ENCODE measurements at regions not wholly inside any gene's neighbourhood (a gene's known extent, or its start where the extent isn't known, plus 50 kb on each side); places are given as distances from the start of the nearest gene placed in this dataset.

GRCh38 chr14:101469382-101470247, 91.7 kb upstream of the DIO3 start:
- no peak for TF ChIP-seq CTCF (IDR thresholded peaks at IDR 0.05)
- no peak for TF ChIP-seq POLR2A (IDR thresholded peaks at IDR 0.05)
- H3K27ac ChIP-seq, result no peak overlapping the region
- H3K4me3 ChIP-seq, result no peak overlapping the region
- H3K4me1 ChIP-seq, result no peaks in the 10 kb centered on the region
- no peaks in the 10 kb centered on the region for H3K27me3 ChIP-seq
- no peaks in the 10 kb centered on the region for H3K9me3 ChIP-seq
- DNase-seq, result peak in 2 of 3 donors; percentile 23 to 24
- H3K36me3 ChIP-seq, result no peaks in the 10 kb centered on the region

DNA sequence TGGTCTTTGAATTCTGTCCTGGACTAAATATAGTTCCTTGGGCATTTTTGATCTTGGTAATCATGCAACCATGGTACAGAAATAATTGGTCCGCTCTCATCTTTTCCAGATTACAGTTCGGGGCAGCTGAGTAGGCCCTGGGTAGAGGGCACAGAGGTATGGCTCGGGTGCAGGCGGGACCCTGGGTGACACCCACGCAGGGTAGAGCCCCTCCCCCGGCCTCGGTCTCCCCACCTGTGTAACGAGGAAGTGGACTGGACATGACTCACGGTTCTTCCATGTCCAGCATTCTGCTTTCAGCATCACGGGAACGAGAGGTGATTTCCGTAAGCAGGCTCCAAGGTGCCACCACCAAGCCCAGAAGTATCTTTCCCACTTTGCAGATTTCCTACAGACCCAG, 91.0 kb upstream of the DIO3 start:
- no peaks in the 10 kb centered on the region for H3K4me1 ChIP-seq
- peak in 1 of 3 donors; percentile 30 for DNase-seq
- TF ChIP-seq CTCF (IDR thresholded peaks at IDR 0.05) (no peak), POLR2A (IDR thresholded peaks at IDR 0.05) (no peak)
- H3K9me3 ChIP-seq, result no peaks in the 10 kb centered on the region
- no peaks in the 10 kb centered on the region for H3K36me3 ChIP-seq
- H3K27ac ChIP-seq, result no peak overlapping the region
- H3K27me3 ChIP-seq, result no peaks in the 10 kb centered on the region
- no peak overlapping the region for H3K4me3 ChIP-seq

GRCh38 chr14:101471723-101472517, 89.4 kb upstream of the DIO3 start:
- TF ChIP-seq CTCF (IDR thresholded peaks at IDR 0.05) (no peak), POLR2A (IDR thresholded peaks at IDR 0.05) (no peak)
- Histone ChIP-seq H3K27me3 (no peaks in the 10 kb centered on the region), H3K4me3 (no peak overlapping the region), H3K4me1 (peaks cover 0 to 12% (median 0%) of the 10 kb centered on the region in 4 donors), H3K36me3 (no peaks in the 10 kb centered on the region), H3K27ac (no peak overlapping the region), H3K9me3 (no peaks in the 10 kb centered on the region)
- peak in 1 of 3 donors; percentile 28 for DNase-seq

GRCh38 chr14:101472518-101472849, 88.8 kb upstream of the DIO3 start:
- DNase-seq, result peak in 1 of 3 donors; percentile 6
- peaks cover 0 to 12% (median 0%) of the 10 kb centered on the region in 4 donors for H3K4me1 ChIP-seq
- no peak overlapping the region for H3K4me3 ChIP-seq
- no peaks in the 10 kb centered on the region for H3K27me3 ChIP-seq
- no peaks in the 10 kb centered on the region for H3K9me3 ChIP-seq
- no peak for TF ChIP-seq CTCF (IDR thresholded peaks at IDR 0.05)
- no peak for TF ChIP-seq POLR2A (IDR thresholded peaks at IDR 0.05)
- no peak overlapping the region for H3K27ac ChIP-seq
- H3K36me3 ChIP-seq, result no peaks in the 10 kb centered on the region

DNA sequence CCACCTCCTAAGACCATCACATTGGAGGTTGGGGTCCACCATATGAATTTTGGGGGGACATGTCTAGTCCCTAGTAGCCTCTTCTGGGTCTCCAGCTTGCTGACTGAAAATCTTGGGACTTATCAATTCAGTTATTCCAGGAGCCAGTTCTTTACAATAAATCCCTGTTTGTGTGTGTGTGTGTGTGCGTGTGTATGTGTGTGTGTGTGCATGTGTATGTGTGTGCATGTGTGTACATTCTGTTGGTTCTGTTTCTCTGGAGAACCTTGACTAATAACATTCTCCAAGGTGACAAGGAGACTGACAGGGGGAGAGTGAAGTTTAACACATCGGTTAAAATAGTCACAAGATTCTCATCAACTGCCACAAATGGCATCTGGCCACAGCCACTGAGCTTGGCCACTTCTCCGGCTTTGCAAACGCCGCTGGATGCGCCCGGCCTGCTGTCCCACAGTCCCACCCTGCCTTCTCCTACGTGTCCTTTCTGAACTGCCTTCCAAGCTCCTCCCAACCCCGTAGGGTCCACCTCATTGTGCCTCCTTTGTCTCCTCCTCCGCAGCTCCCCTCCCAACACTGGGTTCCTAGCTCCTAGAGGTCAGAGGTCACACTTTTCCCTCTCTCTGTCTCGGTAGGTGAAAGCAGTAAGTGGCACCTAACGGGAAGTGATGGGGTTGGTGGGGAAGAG, 88.1 kb upstream of the DIO3 start:
- no peaks in the 10 kb centered on the region for H3K27me3 ChIP-seq
- peaks cover 0 to 12% (median 0%) of the 10 kb centered on the region in 4 donors for H3K4me1 ChIP-seq
- peak in 2 of 3 donors; percentile 13 to 14 for DNase-seq

More for the DNA sequence above, 88.1 kb upstream of the DIO3 start:
- Histone ChIP-seq H3K4me3 (no peak overlapping the region), H3K36me3 (no peaks in the 10 kb centered on the region), H3K9me3 (no peaks in the 10 kb centered on the region), H3K27ac (no peak overlapping the region)
- TF ChIP-seq CTCF (IDR thresholded peaks at IDR 0.05), result no peak
- no peak for TF ChIP-seq POLR2A (IDR thresholded peaks at IDR 0.05)
